KG1 (cell line): ENCODE measurements at regions not wholly inside any gene's neighbourhood (a gene's known extent, or its start where the extent isn't known, plus 50 kb on each side); places are given as distances from the start of the nearest gene placed in this dataset.
"Not testable (repeated sequence)": the region's sequence is repeated elsewhere in the genome, so short reads cannot be mapped to it uniquely, and the experiment has no call there.

Source experiments
- DNase-seq: peaks from one replicate; lab custom pipeline; 2025; lab: John Stamatoyannopoulos, UW

GRCh38 chr3:127520993-127521392 lies 69.5 kb downstream of the TPRA1 start:
- DNase-seq = no peak

- DNase-seq = no peak
Measured at GRCh38 chr3:127518456-127519081, 72.0 kb downstream of the TPRA1 start.

GRCh38 chr3:127512256-127512655 lies 78.3 kb downstream of the TPRA1 start:
- DNase-seq = no peak

- DNase-seq = no peak
Measured at GRCh38 chr3:127501177-127501576, 89.4 kb downstream of the TPRA1 start.

- DNase-seq = no peak
Measured at GRCh38 chr3:127497676-127498075, 92.9 kb downstream of the TPRA1 start.

- DNase-seq = no peak
Measured at GRCh38 chr3:127497166-127497565, 93.4 kb downstream of the TPRA1 start.

- no peak for DNase-seq
Measured at GRCh38 chr3:127495821-127496655, 94.5 kb downstream of the TPRA1 start.

- DNase-seq = no peak
Measured at GRCh38 chr3:127493924-127494646, 96.4 kb downstream of the TPRA1 start.

GRCh38 chr3:127492426-127492825 lies 98.1 kb downstream of the TPRA1 start:
- no peak for DNase-seq

- DNase-seq = no peak
Measured at GRCh38 chr3:127491909-127492308, 98.6 kb downstream of the TPRA1 start.

- DNase-seq = no peak
Measured at GRCh38 chr3:127491323-127491722, 99.2 kb downstream of the TPRA1 start.

- not testable (repeated sequence) for DNase-seq
Measured at GRCh38 chr3:127491024-127491305, 99.6 kb downstream of the TPRA1 start.

GRCh38 chr3:127490271-127491023 lies 100.1 kb downstream of the TPRA1 start:
- no peak for DNase-seq

GRCh38 chr3:127489357-127489756 lies 101.2 kb downstream of the TPRA1 start:
- no peak for DNase-seq

- DNase-seq = no peak
Measured at GRCh38 chr3:127488740-127489139, 101.8 kb downstream of the TPRA1 start.

GRCh38 chr3:127488141-127488672 lies 102.3 kb downstream of the TPRA1 start:
- no peak for DNase-seq

- DNase-seq = no peak
Measured at GRCh38 chr3:127487196-127487595, 103.3 kb downstream of the TPRA1 start.

GRCh38 chr3:127486321-127486944 lies 104.1 kb downstream of the TPRA1 start:
- DNase-seq = no peak

- no peak for DNase-seq
Measured at GRCh38 chr3:127485396-127486170, 105.0 kb downstream of the TPRA1 start.

GRCh38 chr3:127484601-127485388 lies 105.7 kb downstream of the TPRA1 start:
- DNase-seq = no peak
